Endothelial cell of umbilical vein (primary cell): ENCODE measurements at regions not wholly inside any gene's neighbourhood (a gene's known extent, or its start where the extent isn't known, plus 50 kb on each side); places are given as distances from the start of the nearest gene placed in this dataset.

Experiments used
- BruUV-seq: library from RNA; stranded (reverse); fragments of 400-500 nt; replicated peaks from 2 replicates; lab custom pipeline; 2021; lab: Mats Ljungman, UMichigan
- CTCF ChIA-PET: fragments of 300-600, 350-600 bp; sonication (Branson Sonifier 250); formaldehyde crosslinking; loops from one replicate; lab custom pipeline; 2021; ENCODE audit warnings: antibody characterized with exemption, inconsistent platforms; lab: Charles Lee
- POLR2A ChIA-PET: fragments of 300-600, 350-600 bp; sonication (Branson Sonifier 250); formaldehyde crosslinking; loops from one replicate; lab custom pipeline; 2021; ENCODE audit warnings: antibody characterized with exemption, inconsistent platforms; lab: Charles Lee
- DNase-seq: peaks from one replicate; pipeline ENCODE4 v3.0.0-alpha.2; 2011; ENCODE audit warnings: low read depth, low spot score
- FAIRE-seq: peaks from 2 replicates; lab custom pipeline; 2011; peaks lifted over from hg19 to GRCh38; lab: Jason Lieb, UNC
- H2AFZ ChIP-seq: 2 replicates; pipeline ENCODE4 v1.6.0; 2012; ENCODE audit warnings: low read depth, low read length, control low read depth, inconsistent platforms
- H3K27ac ChIP-seq: 2 replicates; pipeline ENCODE4 v1.5.1; 2011; ENCODE audit warnings: low read depth, mild to moderate bottlenecking, control low read depth, low read length, moderate library complexity; ENCODE audit not compliant: insufficient read depth
- H3K27me3 ChIP-seq, 2 experiments: 2 replicates each; pipeline versions ENCODE4 v1.6.0 to v1.6.1; 2011; ENCODE audit warnings: low read length in 2 of 2, mixed read lengths in 1 of 2; ENCODE audit not compliant: control insufficient read depth in 2 of 2, insufficient read depth in 2 of 2
- H3K36me3 ChIP-seq, 2 experiments: 2 replicates in 1 of 2; 3 replicates in 1 of 2; pipeline ENCODE4 v1.5.1; 2011; ENCODE audit warnings: low read length in 2 of 2, mild to moderate bottlenecking in 1 of 2, moderate library complexity in 1 of 2; ENCODE audit not compliant: control insufficient read depth in 2 of 2, insufficient read depth in 2 of 2; ENCODE audit errors: extremely low read depth in 1 of 2
- H3K4me1 ChIP-seq: 3 replicates; pipeline ENCODE4 v1.5.1; 2011; ENCODE audit warnings: mild to moderate bottlenecking, low read length; ENCODE audit not compliant: control insufficient read depth, insufficient read depth; ENCODE audit errors: extremely low read depth
- H3K4me2 ChIP-seq: 2 replicates; pipeline ENCODE4 v1.6.1; 2011; ENCODE audit warnings: low read length, control low read depth, mixed read lengths; ENCODE audit not compliant: insufficient read depth
- H3K4me3 ChIP-seq, 3 experiments: fragments of 200-600 bp in 1 of 3; sonication (generic), shearing (Covaris generic) in 1 of 3; replicated peaks in 1 of 3; 2 replicates each; pipeline ENCODE4 v1.5.1; 2011 to 2016; ENCODE audit warnings: control low read depth in 3 of 3, low read length in 3 of 3, mild to moderate bottlenecking in 2 of 3, inconsistent platforms in 1 of 3, low read depth in 1 of 3, moderate library complexity in 1 of 3; ENCODE audit not compliant: insufficient read depth in 1 of 3
- H3K79me2 ChIP-seq: 2 replicates; pipeline ENCODE4 v1.6.0; 2012; ENCODE audit warnings: low read length, inconsistent platforms; ENCODE audit not compliant: control insufficient read depth, insufficient read depth
- H3K9ac ChIP-seq: replicated peaks from 2 replicates; pipeline ENCODE3; 2011; ENCODE audit warnings: low read length, control low read depth; ENCODE audit not compliant: insufficient read depth; ENCODE audit errors: extremely low read depth
- H3K9me1 ChIP-seq: replicated peaks from 3 replicates; pipeline ENCODE4 v1.6.0; 2011; ENCODE audit warnings: mild to moderate bottlenecking, low read length; ENCODE audit not compliant: control insufficient read depth, insufficient read depth; ENCODE audit errors: extremely low read depth
- H3K9me3 ChIP-seq: replicated peaks from 2 replicates; pipeline ENCODE4 v1.5.1; 2012; ENCODE audit warnings: low read length, inconsistent platforms; ENCODE audit not compliant: control insufficient read depth, insufficient read depth
- H4K20me1 ChIP-seq: replicated peaks from 2 replicates; pipeline ENCODE3; 2011; ENCODE audit warnings: mild to moderate bottlenecking, low read length; ENCODE audit not compliant: control insufficient read depth, insufficient read depth; ENCODE audit errors: extremely low read depth
- CTCF ChIP-seq, 2 donors: IDR thresholded peaks; 1 replicate in 1 of 2; 2 replicates in 1 of 2; pipeline ENCODE4 v1.5.1; 2011; ENCODE audit warnings: low read length in 2 of 2, mild to moderate bottlenecking in 2 of 2, moderate library complexity in 2 of 2, control low read depth in 1 of 2, inconsistent platforms in 1 of 2, low read depth in 1 of 2; ENCODE audit not compliant: insufficient read depth in 1 of 2; ENCODE audit errors: extremely low read depth in 1 of 2
- EZH2 ChIP-seq: IDR thresholded peaks from 2 replicates; pipeline ENCODE4 v1.6.1; 2012; ENCODE audit warnings: borderline replicate concordance, low read depth, mild to moderate bottlenecking, moderate library complexity, low read length, inconsistent platforms; ENCODE audit not compliant: severe bottlenecking
- FOS ChIP-seq: IDR thresholded peaks from 2 replicates; pipeline ENCODE4 v1.6.1; 2011; ENCODE audit warnings: mild to moderate bottlenecking, low read length, moderate library complexity, borderline replicate concordance; ENCODE audit not compliant: insufficient read depth
- GATA2 ChIP-seq: IDR thresholded peaks from 2 replicates; pipeline ENCODE4 v1.7.0; 2011; ENCODE audit warnings: low read depth, mild to moderate bottlenecking, moderate library complexity, mixed read lengths, low read length; ENCODE audit not compliant: insufficient read length, insufficient read depth
- JUN ChIP-seq: IDR thresholded peaks from 2 replicates; pipeline ENCODE4 v1.6.1; 2011; ENCODE audit warnings: borderline replicate concordance, low read depth; ENCODE audit not compliant: insufficient read length, insufficient read depth
- MAX ChIP-seq: IDR thresholded peaks from 2 replicates; pipeline ENCODE4 v1.6.1; 2011; ENCODE audit not compliant: insufficient read depth, insufficient read length
- MYC ChIP-seq: IDR thresholded peaks from one replicate; pipeline ENCODE4 v1.6.1; 2011; ENCODE audit warnings: mild to moderate bottlenecking, low read depth, low read length
- POLR2A ChIP-seq: IDR thresholded peaks from 2 replicates; pipeline ENCODE4 v1.6.1; 2012; ENCODE audit warnings: low read depth, mild to moderate bottlenecking, control low read depth, low read length
- POLR2AphosphoS5 ChIP-seq: IDR thresholded peaks from 2 replicates; pipeline ENCODE4 v1.6.1; 2012; ENCODE audit warnings: low read depth, mild to moderate bottlenecking, control low read depth, low read length, moderate library complexity; ENCODE audit not compliant: insufficient read depth
- dilution Hi-C: fragments of 300-500 bp; cut with MboI; formaldehyde crosslinking; loops from one replicate; pipeline ENCODE4 v1.15.0; 2019; ENCODE audit warnings: low sequenced_read_pairs; ENCODE audit not compliant: extremely low pct_ligation_motif_present
- intact Hi-C: fragments of 100-400 bp; cut with micrococcal nuclease; formaldehyde crosslinking; loops from one replicate; pipeline ENCODE4 v1.10.0; 2022

- Histone ChIP-seq H3K4me3 (no peak overlapping the region), H3K9ac (no peak overlapping the region), H3K79me2 (no peaks in the 10 kb centered on the region), H4K20me1 (no peaks in the 10 kb centered on the region), H2AFZ (no peak overlapping the region), H3K9me3 (peaks cover 5% of the 10 kb centered on the region), H3K4me1 (no peaks in the 10 kb centered on the region), H3K4me2 (no peak overlapping the region), H3K27ac (no peak overlapping the region), H3K36me3 (no peaks in the 10 kb centered on the region), H3K9me1 (no peaks in the 10 kb centered on the region), H3K27me3 (no peaks in the 10 kb centered on the region)
- CTCF ChIA-PET: no interaction called here
- intact Hi-C loops (no loop called here), dilution Hi-C loops (no loop called here)
- TF ChIP-seq EZH2 (no peak), FOS (no peak), JUN (no peak), CTCF (IDR thresholded peaks at IDR 0.05; ENCODE audit: extremely low read depth in 1 of 2, insufficient read depth in 1 of 2, low read depth in 1 of 2, low read length in 2 of 2) (no peak), POLR2AphosphoS5 (no peak), POLR2A (no peak), MAX (no peak), MYC (no peak), GATA2 (no peak)
- DNase-seq (no peak), FAIRE-seq (no peak)
- POLR2A ChIA-PET: no interaction called here
- no TSS peak for BruUV-seq
These were observed 174.5 kb downstream of the OTOL1 start for GRCh38 chr3:161671141-161671540.
